ENCODE measurements at regions not wholly inside any gene's neighbourhood (a gene's known extent, or its start where the extent isn't known, plus 50 kb on each side); places are given as distances from the start of the nearest gene placed in this dataset.

- no peak overlapping the region for H3K18ac ChIP-seq (ENCODE audit: insufficient read length, low read depth, low read length)
- no peak overlapping the region for H3K4ac ChIP-seq (ENCODE audit: low read depth, low read length)
- no peaks in the 10 kb centered on the region for H3K23me2 ChIP-seq (ENCODE audit: insufficient read length, low read depth, low read length, poor library complexity, severe bottlenecking)
- no peak overlapping the region for H2AK5ac ChIP-seq (ENCODE audit: insufficient read length, low read length)
- Mint-ChIP-seq H3K4me3 (no peak overlapping the region), H3K36me3 (ENCODE audit: insufficient read depth in 1 of 3, low read depth in 3 of 3) (peaks cover 26 to 32% (median 30%) of the 10 kb centered on the region in 3 experiments), H3K4me1 (peaks cover 0 to 2% of the 10 kb centered on the region in 2 experiments; a peak in 1 of 4 replicates), H3K9me3 (peaks cover 16 to 17% of the 10 kb centered on the region in 2 experiments), H3K27ac (peak overlapping the region in 1 of 3 experiments; percentile 89; a peak in 1 of 7 replicates), H3K27me3 (ENCODE audit: low read depth) (no peaks in the 10 kb centered on the region; the same call in none of the 2 replicates)
- DNase-seq, result no peak
- no peak overlapping the region for H2AFZ ChIP-seq (ENCODE audit: low read length)
- H3K56ac ChIP-seq (ENCODE audit: insufficient read length, low read depth, low read length), result no peak overlapping the region
- TF ChIP-seq, protein P1, sequence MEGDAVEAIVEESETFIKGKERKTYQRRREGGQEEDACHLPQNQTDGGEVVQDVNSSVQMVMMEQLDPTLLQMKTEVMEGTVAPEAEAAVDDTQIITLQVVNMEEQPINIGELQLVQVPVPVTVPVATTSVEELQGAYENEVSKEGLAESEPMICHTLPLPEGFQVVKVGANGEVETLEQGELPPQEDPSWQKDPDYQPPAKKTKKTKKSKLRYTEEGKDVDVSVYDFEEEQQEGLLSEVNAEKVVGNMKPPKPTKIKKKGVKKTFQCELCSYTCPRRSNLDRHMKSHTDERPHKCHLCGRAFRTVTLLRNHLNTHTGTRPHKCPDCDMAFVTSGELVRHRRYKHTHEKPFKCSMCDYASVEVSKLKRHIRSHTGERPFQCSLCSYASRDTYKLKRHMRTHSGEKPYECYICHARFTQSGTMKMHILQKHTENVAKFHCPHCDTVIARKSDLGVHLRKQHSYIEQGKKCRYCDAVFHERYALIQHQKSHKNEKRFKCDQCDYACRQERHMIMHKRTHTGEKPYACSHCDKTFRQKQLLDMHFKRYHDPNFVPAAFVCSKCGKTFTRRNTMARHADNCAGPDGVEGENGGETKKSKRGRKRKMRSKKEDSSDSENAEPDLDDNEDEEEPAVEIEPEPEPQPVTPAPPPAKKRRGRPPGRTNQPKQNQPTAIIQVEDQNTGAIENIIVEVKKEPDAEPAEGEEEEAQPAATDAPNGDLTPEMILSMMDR (conservative IDR thresholded peaks at IDR 0.05), result no peak
- H3K4me2 ChIP-seq (ENCODE audit: insufficient read depth, insufficient read length, low read length), result no peak overlapping the region
- no peak overlapping the region for H4K5ac ChIP-seq (ENCODE audit: insufficient read length, low read depth, low read length)
- H2BK120ac ChIP-seq (ENCODE audit: low read depth, low read length, poor library complexity, severe bottlenecking), result no peak overlapping the region
- no peaks in the 10 kb centered on the region for H3K9me3 ChIP-seq (ENCODE audit: control insufficient read depth, low read depth, low read length)
- whole genome bisulfite sequencing (ENCODE audit: extremely low coverage, insufficient read length, low lambda C conversion rate), result no CpG with 5 or more reads among the region's 11 CpGs
- H2BK15ac ChIP-seq (ENCODE audit: low read depth, low read length), result no peak overlapping the region
- no peak overlapping the region for H3K14ac ChIP-seq (ENCODE audit: insufficient read depth, low read length)
- H2BK20ac ChIP-seq (ENCODE audit: low read depth, low read length, poor library complexity, severe bottlenecking), result no peak overlapping the region
- H4K8ac ChIP-seq (replicated peaks; ENCODE audit: insufficient read length, low read depth, low read length), result no peak overlapping the region
- H3K23ac ChIP-seq (ENCODE audit: insufficient read length, low read depth, low read length), result no peak overlapping the region
- H3K27me3 ChIP-seq (ENCODE audit: insufficient read depth, low read length), result no peaks in the 10 kb centered on the region
- no peaks in the 10 kb centered on the region for H3K4me1 ChIP-seq (ENCODE audit: insufficient read depth, low read length)
- no peak overlapping the region for H3K27ac ChIP-seq (ENCODE audit: insufficient read length, low read depth, low read length)
- H2BK12ac ChIP-seq (ENCODE audit: insufficient read length, low read depth, low read length), result no peak overlapping the region
- no peaks in the 10 kb centered on the region for H4K20me1 ChIP-seq (ENCODE audit: control insufficient read depth, insufficient read depth, insufficient read length)
- no peak overlapping the region for H2BK5ac ChIP-seq (ENCODE audit: insufficient read length, low read length)
- no peak overlapping the region for H4K91ac ChIP-seq (ENCODE audit: insufficient read length, low read depth, low read length)
- H3T11ph ChIP-seq (ENCODE audit: low read length), result no peak overlapping the region
- no peak overlapping the region for H3K9ac ChIP-seq (ENCODE audit: extremely low read depth, insufficient read length, low read length)
- H3K79me2 ChIP-seq (ENCODE audit: insufficient read depth, low read length), result no peaks in the 10 kb centered on the region; the same call in 1 of the 2 replicates
- H3K79me1 ChIP-seq (ENCODE audit: insufficient read depth, low read depth, low read length, poor library complexity, severe bottlenecking), result no peaks in the 10 kb centered on the region
Observed at GRCh38 chr16:85182286-85182685, 70.0 kb upstream of the CIBAR2 start.

All from H9 (cell line).